ENCODE measurements at regions not wholly inside any gene's neighbourhood (a gene's known extent, or its start where the extent isn't known, plus 50 kb on each side); places are given as distances from the start of the nearest gene placed in this dataset.
A peak's percentile ranks its signal among the peaks of the same experiment; 100 is the strongest.

GRCh38 chr11:70876685-70877084, 375.7 kb downstream of the SHANK2 start:
- WGBS (ENCODE audit: extremely low coverage, insufficient read length, low lambda C conversion rate): no CpG with 5 or more reads among the region's 7 CpGs
- no peak overlapping the region for H3K9ac ChIP-seq (ENCODE audit: extremely low read depth, insufficient read length, low read length)
- no peak overlapping the region for H2BK15ac ChIP-seq (ENCODE audit: low read depth, low read length)
- H3K79me1 ChIP-seq (ENCODE audit: insufficient read depth, low read depth, low read length, poor library complexity, severe bottlenecking): no peaks in the 10 kb centered on the region
- H4K8ac ChIP-seq (replicated peaks; ENCODE audit: insufficient read length, low read depth, low read length): no peak overlapping the region
- H3K4me2 ChIP-seq (ENCODE audit: insufficient read depth, insufficient read length, low read length): no peak overlapping the region
- H2AFZ ChIP-seq (ENCODE audit: low read length): no peak overlapping the region
- H3K27me3 Mint-ChIP-seq (ENCODE audit: low read depth): peaks cover 3% of the 10 kb centered on the region
- peaks cover 8% of the 10 kb centered on the region; the same call in 1 of the 2 replicates for H3K4me1 ChIP-seq (ENCODE audit: insufficient read depth, low read length)
- H3K23me2 ChIP-seq (ENCODE audit: insufficient read length, low read depth, low read length, poor library complexity, severe bottlenecking): no peaks in the 10 kb centered on the region
- no peak overlapping the region for H4K5ac ChIP-seq (ENCODE audit: insufficient read length, low read depth, low read length)
- no peak overlapping the region for H2BK12ac ChIP-seq (ENCODE audit: insufficient read length, low read depth, low read length)
- H3K4me1 Mint-ChIP-seq: peaks cover 29 to 44% of the 10 kb centered on the region in 2 experiments
- peaks cover 0 to 3% (median 0%) of the 10 kb centered on the region in 3 experiments; a peak in 1 of 7 replicates for H3K36me3 Mint-ChIP-seq (ENCODE audit: insufficient read depth in 1 of 3, low read depth in 3 of 3)
- no peak overlapping the region for H3K4me3 Mint-ChIP-seq
- no peak for TF ChIP-seq CTCF (conservative IDR thresholded peaks at IDR 0.05)
- no peak overlapping the region for H2AK5ac ChIP-seq (ENCODE audit: insufficient read length, low read length)
- no peaks in the 10 kb centered on the region for H3K9me3 ChIP-seq (ENCODE audit: control insufficient read depth, low read depth, low read length)
- H3K79me2 ChIP-seq (ENCODE audit: insufficient read depth, low read length): no peaks in the 10 kb centered on the region
- H3K27me3 ChIP-seq (ENCODE audit: insufficient read depth, low read length): no peaks in the 10 kb centered on the region
- no peak overlapping the region; the same call in 1 of the 2 replicates for H3K14ac ChIP-seq (ENCODE audit: insufficient read depth, low read length)
- H3K27ac Mint-ChIP-seq: peak overlapping the region in 2 of 3 experiments; percentile 3 to 18; a peak in 2 of 7 replicates
- H4K91ac ChIP-seq (ENCODE audit: insufficient read length, low read depth, low read length): no peak overlapping the region
- no peak for DNase-seq
- no peak overlapping the region for H2BK20ac ChIP-seq (ENCODE audit: low read depth, low read length, poor library complexity, severe bottlenecking)
- no peak overlapping the region for H3K18ac ChIP-seq (ENCODE audit: insufficient read length, low read depth, low read length)
- H3T11ph ChIP-seq (ENCODE audit: low read length): no peak overlapping the region
- no peak overlapping the region for H2BK120ac ChIP-seq (ENCODE audit: low read depth, low read length, poor library complexity, severe bottlenecking)
- H3K27ac ChIP-seq (ENCODE audit: insufficient read length, low read depth, low read length): no peak overlapping the region
- H3K9me3 Mint-ChIP-seq: no peaks in the 10 kb centered on the region
- no peaks in the 10 kb centered on the region for H4K20me1 ChIP-seq (ENCODE audit: control insufficient read depth, insufficient read depth, insufficient read length)
- H3K23ac ChIP-seq (ENCODE audit: insufficient read length, low read depth, low read length): no peak overlapping the region
- H3K56ac ChIP-seq (ENCODE audit: insufficient read length, low read depth, low read length): no peak overlapping the region
- H2BK5ac ChIP-seq (ENCODE audit: insufficient read length, low read length): no peak overlapping the region
- H3K4ac ChIP-seq (ENCODE audit: low read depth, low read length): no peak overlapping the region
